Mesenchymal stem cell (in vitro differentiated cells and primary cell): ENCODE measurements at regions not wholly inside any gene's neighbourhood (a gene's known extent, or its start where the extent isn't known, plus 50 kb on each side); places are given as distances from the start of the nearest gene placed in this dataset.

Experiments used
- DNase-seq: peaks from one replicate; pipeline ENCODE4 v3.0.0-alpha.2; 2013
- H2AFZ ChIP-seq: one replicate; pipeline ENCODE4 v1.6.1; 2013; ENCODE audit warnings: low read depth, mild to moderate bottlenecking, control low read depth, inconsistent platforms, low read length, moderate library complexity
- H2AK5ac ChIP-seq: 2 replicates; pipeline ENCODE4 v1.6.1; 2013; ENCODE audit warnings: low read length, moderate library complexity, mild to moderate bottlenecking, inconsistent platforms; ENCODE audit not compliant: severe bottlenecking
- H2BK120ac ChIP-seq: one replicate; pipeline ENCODE4 v1.6.1; 2013; ENCODE audit warnings: low read depth, mild to moderate bottlenecking, inconsistent platforms, low read length, moderate library complexity
- H2BK12ac ChIP-seq, 2 experiments: one replicate each; pipeline ENCODE4 v1.6.1; 2013; ENCODE audit warnings: inconsistent platforms in 2 of 2, low read length in 2 of 2, mild to moderate bottlenecking in 2 of 2, moderate library complexity in 2 of 2, control low read depth in 1 of 2
- H2BK15ac ChIP-seq: one replicate; pipeline ENCODE4 v1.6.1; 2013; ENCODE audit warnings: mild to moderate bottlenecking, low read depth, inconsistent platforms; ENCODE audit not compliant: poor library complexity, severe bottlenecking
- H2BK5ac ChIP-seq: 2 replicates; pipeline ENCODE4 v1.6.1; 2013; ENCODE audit warnings: low read depth, mild to moderate bottlenecking, low read length, control low read depth, inconsistent platforms; ENCODE audit not compliant: poor library complexity, severe bottlenecking
- H3K14ac ChIP-seq, 2 experiments: one replicate each; pipeline ENCODE4 v1.6.1; 2013; ENCODE audit warnings: inconsistent platforms in 2 of 2, low read length in 2 of 2, control low read depth in 1 of 2, mild to moderate bottlenecking in 1 of 2, moderate library complexity in 1 of 2
- H3K18ac ChIP-seq, 2 experiments: one replicate each; pipeline ENCODE4 v1.6.1; 2013; ENCODE audit warnings: inconsistent platforms in 2 of 2, low read length in 2 of 2, control low read depth in 1 of 2, low read depth in 1 of 2, mild to moderate bottlenecking in 1 of 2
- H3K23ac ChIP-seq, 2 experiments: one replicate each; pipeline ENCODE4 v1.6.1; 2013; ENCODE audit warnings: inconsistent platforms in 2 of 2, low read length in 2 of 2, mild to moderate bottlenecking in 2 of 2, moderate library complexity in 2 of 2, control low read depth in 1 of 2
- H3K27ac ChIP-seq: 2 replicates; pipeline ENCODE4 v1.5.1; 2013; ENCODE audit warnings: mild to moderate bottlenecking, moderate library complexity, low read length, control low read depth, inconsistent platforms; ENCODE audit not compliant: poor library complexity, severe bottlenecking
- H3K27me3 ChIP-seq, 2 experiments: 2 replicates each; pipeline versions ENCODE4 v1.6.1 to v1.7.0; 2013; ENCODE audit warnings: low read length in 2 of 2, mild to moderate bottlenecking in 2 of 2, moderate library complexity in 2 of 2, control low read depth in 1 of 2, inconsistent platforms in 1 of 2; ENCODE audit not compliant: control insufficient read depth in 1 of 2, insufficient read depth in 1 of 2
- H3K36me3 ChIP-seq, 2 experiments: 2 replicates each; pipeline versions ENCODE4 v1.6.1 to v1.7.0; 2013; ENCODE audit warnings: low read length in 2 of 2, control low read depth in 1 of 2, inconsistent platforms in 1 of 2, low read depth in 1 of 2, mild to moderate bottlenecking in 1 of 2; ENCODE audit not compliant: insufficient read depth in 2 of 2, control insufficient read depth in 1 of 2
- H3K4ac ChIP-seq, 2 experiments: one replicate each; pipeline ENCODE4 v1.6.1; 2013; ENCODE audit warnings: inconsistent platforms in 2 of 2, low read length in 2 of 2, mild to moderate bottlenecking in 2 of 2, moderate library complexity in 2 of 2, control low read depth in 1 of 2, low read depth in 1 of 2
- H3K4me1 ChIP-seq: 2 replicates; pipeline ENCODE4 v1.6.1; 2013; ENCODE audit warnings: low read depth, low read length, control low read depth; ENCODE audit not compliant: control insufficient read depth, insufficient read depth
- H3K4me2 ChIP-seq: 2 replicates; pipeline ENCODE4 v1.6.1; 2013; ENCODE audit warnings: low read length, mild to moderate bottlenecking, inconsistent platforms; ENCODE audit not compliant: poor library complexity, severe bottlenecking
- H3K4me3 ChIP-seq, 2 experiments: 2 replicates each; pipeline versions ENCODE4 v1.5.1 to v1.7.0; 2013; ENCODE audit warnings: low read length in 2 of 2, mild to moderate bottlenecking in 2 of 2, control low read depth in 1 of 2, low read depth in 1 of 2; ENCODE audit not compliant: insufficient read depth in 1 of 2
- H3K79me1 ChIP-seq: replicated peaks from 2 replicates; pipeline ENCODE4 v1.6.1; 2013; ENCODE audit warnings: mild to moderate bottlenecking, control low read depth, low read length, inconsistent platforms; ENCODE audit not compliant: poor library complexity, severe bottlenecking
- H3K9ac ChIP-seq: 2 replicates; pipeline ENCODE4 v1.7.0; 2013; ENCODE audit warnings: mild to moderate bottlenecking, low read length, moderate library complexity
- H3K9me3 ChIP-seq: 2 replicates; pipeline ENCODE4 v1.7.0; 2013; ENCODE audit warnings: mild to moderate bottlenecking, low read length; ENCODE audit not compliant: control insufficient read depth
- H4K8ac ChIP-seq: one replicate; pipeline ENCODE4 v1.6.1; 2013; ENCODE audit warnings: inconsistent platforms, mild to moderate bottlenecking, low read length, moderate library complexity
- H4K91ac ChIP-seq: one replicate; pipeline ENCODE4 v1.6.1; 2013; ENCODE audit warnings: mild to moderate bottlenecking, low read length, inconsistent platforms
- WGBS: methylation state at CpG from one replicate; pipeline ENCODE4 v1.1.7; 2013; ENCODE audit warnings: mixed read lengths; 5-methylcytosine and 5-hydroxymethylcytosine counted together

GRCh38 chr2:236979664-236980063 is 106.0 kb upstream of the COPS8 start:
- H3K14ac ChIP-seq, result no peak overlapping the region
- no peaks in the 10 kb centered on the region for H3K79me1 ChIP-seq
- no peak overlapping the region for H3K23ac ChIP-seq
- H3K4me1 ChIP-seq, result no peaks in the 10 kb centered on the region
- no peak overlapping the region for H3K18ac ChIP-seq
- H3K36me3 ChIP-seq, result no peaks in the 10 kb centered on the region
- no peak overlapping the region for H2AFZ ChIP-seq
- DNase-seq, result no peak
- H3K9ac ChIP-seq, result no peak overlapping the region
- H2BK120ac ChIP-seq, result no peak overlapping the region
- H3K4ac ChIP-seq, result no peak overlapping the region
- no peak overlapping the region for H2BK15ac ChIP-seq
- H4K91ac ChIP-seq, result no peak overlapping the region
- H3K4me3 ChIP-seq, result no peak overlapping the region
- 92% methylated on average over 3 of the region's 3 CpGs for WGBS
- no peak overlapping the region for H2AK5ac ChIP-seq
- H2BK5ac ChIP-seq, result no peak overlapping the region
- peaks cover 0 to 29% of the 10 kb centered on the region in 2 experiments for H3K27me3 ChIP-seq
- no peak overlapping the region for H2BK12ac ChIP-seq
- H3K9me3 ChIP-seq, result peaks cover 10% of the 10 kb centered on the region
- H4K8ac ChIP-seq, result no peak overlapping the region
- no peak overlapping the region for H3K27ac ChIP-seq
- H3K4me2 ChIP-seq, result no peak overlapping the region

- Histone ChIP-seq H2BK120ac (no peak overlapping the region), H3K9ac (no peak overlapping the region), H3K4me1 (no peaks in the 10 kb centered on the region), H2BK12ac (no peak overlapping the region), H2AFZ (no peak overlapping the region), H3K27me3 (peaks cover 0 to 28% of the 10 kb centered on the region in 2 experiments), H2AK5ac (no peak overlapping the region), H3K27ac (no peak overlapping the region), H3K14ac (no peak overlapping the region), H4K8ac (no peak overlapping the region), H3K18ac (no peak overlapping the region), H2BK5ac (no peak overlapping the region), H3K79me1 (no peaks in the 10 kb centered on the region), H3K4me3 (no peak overlapping the region), H3K23ac (no peak overlapping the region), H2BK15ac (no peak overlapping the region), H3K9me3 (peaks cover 10% of the 10 kb centered on the region), H3K36me3 (no peaks in the 10 kb centered on the region), H4K91ac (no peak overlapping the region), H3K4ac (no peak overlapping the region), H3K4me2 (no peak overlapping the region)
- WGBS, result 89% methylated on average over 3 of the region's 3 CpGs
- no peak for DNase-seq
These were observed 104.7 kb upstream of the COPS8 start for GRCh38 chr2:236980961-236981360.

- Histone ChIP-seq H3K4me1 (no peaks in the 10 kb centered on the region), H2BK5ac (no peak overlapping the region), H3K4me2 (no peak overlapping the region), H3K14ac (peak overlapping the region in 1 of 2 experiments; percentile 44), H3K9me3 (peaks cover 10% of the 10 kb centered on the region), H4K91ac (no peak overlapping the region), H3K36me3 (no peaks in the 10 kb centered on the region), H2AK5ac (no peak overlapping the region), H4K8ac (no peak overlapping the region), H3K9ac (no peak overlapping the region), H3K4ac (no peak overlapping the region), H2AFZ (no peak overlapping the region), H3K4me3 (no peak overlapping the region), H3K23ac (no peak overlapping the region), H2BK120ac (no peak overlapping the region), H3K79me1 (no peaks in the 10 kb centered on the region), H3K27me3 (peaks cover 0 to 29% of the 10 kb centered on the region in 2 experiments), H3K27ac (no peak overlapping the region), H2BK12ac (no peak overlapping the region), H2BK15ac (no peak overlapping the region), H3K18ac (no peak overlapping the region)
- DNase-seq, result no peak
- WGBS, result 97% methylated on average over 4 of the region's 4 CpGs
These were observed 103.8 kb upstream of the COPS8 start for GRCh38 chr2:236981701-236982485.

- DNase-seq, result no peak
- Histone ChIP-seq H3K9me3 (peaks cover 10% of the 10 kb centered on the region), H2BK12ac (no peak overlapping the region)
These were observed 102.8 kb upstream of the COPS8 start for GRCh38 chr2:236982693-236983455.

More at GRCh38 chr2:236982693-236983455, 102.8 kb upstream of the COPS8 start:
- H3K4me3 ChIP-seq, result no peak overlapping the region
- H3K4me2 ChIP-seq, result no peak overlapping the region
- H2AK5ac ChIP-seq, result no peak overlapping the region
- H2AFZ ChIP-seq, result no peak overlapping the region
- H3K4ac ChIP-seq, result no peak overlapping the region
- no peak overlapping the region for H4K8ac ChIP-seq
- no peaks in the 10 kb centered on the region for H3K36me3 ChIP-seq
- no peak overlapping the region for H2BK120ac ChIP-seq
- no peaks in the 10 kb centered on the region for H3K4me1 ChIP-seq
- H3K9ac ChIP-seq, result no peak overlapping the region
- no peak overlapping the region for H2BK5ac ChIP-seq
- no peak overlapping the region for H3K27ac ChIP-seq
- no peaks in the 10 kb centered on the region for H3K79me1 ChIP-seq
- H3K23ac ChIP-seq, result no peak overlapping the region
- H3K18ac ChIP-seq, result no peak overlapping the region
- 97% methylated on average over 3 of the region's 3 CpGs for WGBS
- H3K14ac ChIP-seq, result no peak overlapping the region
- H2BK15ac ChIP-seq, result no peak overlapping the region
- no peak overlapping the region for H4K91ac ChIP-seq
- H3K27me3 ChIP-seq, result peaks cover 0 to 25% of the 10 kb centered on the region in 2 experiments
